RWPE1 (cell line): ENCODE measurements at regions not wholly inside any gene's neighbourhood (a gene's known extent, or its start where the extent isn't known, plus 50 kb on each side); places are given as distances from the start of the nearest gene placed in this dataset.

Experiments used
- CTCF ChIA-PET: fragments of 350-600 bp; sonication (Branson Sonifier 250); formaldehyde crosslinking; extraction: SDS; loops from one replicate; lab custom pipeline; 2021; lab: Yijun Ruan, JAX
- POLR2A ChIA-PET: fragments of 400-600 bp; formaldehyde crosslinking; extraction: SDS; loops from one replicate; lab custom pipeline; 2020; ENCODE audit warnings: antibody characterized with exemption; ENCODE audit not compliant: low non-redundant PET; lab: Yijun Ruan, JAX
- DNase-seq: peaks from one replicate; pipeline ENCODE4 v3.0.0; 2012; ENCODE audit warnings: low spot score
- H3K27ac ChIP-seq: fragments of 450-650 bp; 2 replicates; pipeline ENCODE4 v1.5.1; 2017
- CTCF ChIP-seq: fragments of 450-650 bp; conservative IDR thresholded peaks from 2 replicates; pipeline ENCODE4 v1.5.1; 2017; ENCODE audit warnings: low read depth, mild to moderate bottlenecking

- POLR2A ChIA-PET = no interaction called here
- no peak for TF ChIP-seq CTCF
- H3K27ac ChIP-seq = no peak overlapping the region
- DNase-seq = no peak
- CTCF ChIA-PET = interaction anchor here (0.7 kb wide), 1 partner anchor 841 kb away, joined by 4 read pairs; no protein-coding TSS in a partner anchor
Measured at GRCh38 chr1:233485385-233485784, 128.5 kb upstream of the KCNK1 start.

GRCh38 chr1:233485809-233486398 is 128.0 kb upstream of the KCNK1 start:
- no peak overlapping the region for H3K27ac ChIP-seq
- no peak for DNase-seq
- ChIA-PET POLR2A (no interaction called here), CTCF (interaction anchor here (0.7 kb wide), 1 partner anchor 840 kb away, joined by 4 read pairs; no protein-coding TSS in a partner anchor)
- TF ChIP-seq CTCF = no peak

- ChIA-PET CTCF (interaction anchor here (0.6 kb wide), 1 partner anchor 31 kb away, joined by 3 read pairs; no protein-coding TSS in a partner anchor), POLR2A (no interaction called here)
- H3K27ac ChIP-seq = no peak overlapping the region
- no peak for DNase-seq
- TF ChIP-seq CTCF = no peak
Measured at GRCh38 chr1:233487408-233487807, 126.5 kb upstream of the KCNK1 start.

- H3K27ac ChIP-seq = no peak overlapping the region
- ChIA-PET POLR2A (no interaction called here), CTCF (no interaction called here)
- no peak for DNase-seq
- TF ChIP-seq CTCF = no peak
Measured at GRCh38 chr1:233489411-233489810, 124.5 kb upstream of the KCNK1 start.

GRCh38 chr1:233490488-233490887 is 123.4 kb upstream of the KCNK1 start:
- POLR2A ChIA-PET = interaction anchor here (0.6 kb wide), 1 partner anchor 1249 kb away, joined by 4 read pairs; no protein-coding TSS in a partner anchor
- no peak for DNase-seq
- CTCF ChIA-PET = no interaction called here
- no peak for TF ChIP-seq CTCF
- H3K27ac ChIP-seq = no peak overlapping the region

- CTCF ChIA-PET = no interaction called here
- POLR2A ChIA-PET = no interaction called here
- TF ChIP-seq CTCF = no peak
- no peak overlapping the region for H3K27ac ChIP-seq
- no peak for DNase-seq
Measured at GRCh38 chr1:233491953-233492620, 121.8 kb upstream of the KCNK1 start.
